Astrocyte (in vitro differentiated cells and primary cell): ENCODE measurements at regions not wholly inside any gene's neighbourhood (a gene's known extent, or its start where the extent isn't known, plus 50 kb on each side); places are given as distances from the start of the nearest gene placed in this dataset.

Experiments used
- DNase-seq: peaks from one replicate; pipeline ENCODE4 v3.0.0-alpha.2; 2010; ENCODE audit warnings: low read depth
- FAIRE-seq: peaks from 2 replicates; lab custom pipeline; 2011; peaks lifted over from hg19 to GRCh38; lab: Jason Lieb, UNC
- H2AFZ ChIP-seq: 2 replicates; pipeline ENCODE4 v1.6.0; 2012; ENCODE audit warnings: low read depth, low read length, inconsistent platforms
- H3K27ac ChIP-seq: 2 replicates; pipeline ENCODE4 v1.5.1; 2011; ENCODE audit warnings: low read depth, low read length, inconsistent platforms
- H3K27me3 ChIP-seq: 2 replicates; pipeline ENCODE4 v1.6.0; 2011; ENCODE audit warnings: low read length, inconsistent platforms; ENCODE audit not compliant: insufficient read depth
- H3K36me3 ChIP-seq: 2 replicates; pipeline ENCODE4 v1.5.1; 2011; ENCODE audit warnings: low read length, inconsistent platforms; ENCODE audit not compliant: insufficient read depth
- H3K4me1 ChIP-seq: 2 replicates; pipeline ENCODE4 v1.5.1; 2011; ENCODE audit warnings: low read length, inconsistent platforms; ENCODE audit not compliant: insufficient read depth
- H3K4me2 ChIP-seq: 2 replicates; pipeline ENCODE4 v1.6.0; 2012; ENCODE audit warnings: low read length, inconsistent platforms
- H3K4me3 ChIP-seq: 2 replicates; pipeline ENCODE4 v1.5.1; 2011; ENCODE audit warnings: low read depth, mild to moderate bottlenecking, low read length, inconsistent platforms; ENCODE audit not compliant: insufficient read depth
- H3K79me2 ChIP-seq: 2 replicates; pipeline ENCODE4 v1.6.0; 2012; ENCODE audit warnings: mild to moderate bottlenecking, low read length, inconsistent platforms; ENCODE audit not compliant: insufficient read depth
- H3K9ac ChIP-seq: 2 replicates; pipeline ENCODE4 v1.6.0; 2012; ENCODE audit warnings: mild to moderate bottlenecking, low read length, inconsistent platforms
- H3K9me3 ChIP-seq: 2 replicates; pipeline ENCODE4 v1.5.1; 2012; ENCODE audit warnings: low read depth, mild to moderate bottlenecking, low read length, inconsistent platforms; ENCODE audit not compliant: insufficient read depth
- H4K20me1 ChIP-seq: 2 replicates; pipeline ENCODE4 v1.6.0; 2012; ENCODE audit warnings: low read length, inconsistent platforms; ENCODE audit not compliant: insufficient read depth
- H3K27ac Mint-ChIP-seq: one replicate; pipeline ENCODE4 v1.8.0; 2021; ENCODE audit warnings: mild to moderate bottlenecking, mixed read lengths; ENCODE audit not compliant: unreplicated experiment
- H3K27me3 Mint-ChIP-seq: one replicate; pipeline ENCODE4 v1.8.0; 2021; ENCODE audit warnings: low read depth, mixed read lengths; ENCODE audit not compliant: unreplicated experiment
- H3K36me3 Mint-ChIP-seq: one replicate; pipeline ENCODE4 v1.8.0; 2021; ENCODE audit warnings: low read depth, mixed read lengths; ENCODE audit not compliant: unreplicated experiment
- H3K4me1 Mint-ChIP-seq: one replicate; pipeline ENCODE4 v1.8.0; 2021; ENCODE audit warnings: low read depth, mixed read lengths; ENCODE audit not compliant: unreplicated experiment
- H3K4me3 Mint-ChIP-seq: one replicate; pipeline ENCODE4 v1.8.0; 2021; ENCODE audit warnings: mild to moderate bottlenecking, moderate library complexity, mixed read lengths; ENCODE audit not compliant: unreplicated experiment
- H3K9me3 Mint-ChIP-seq: one replicate; pipeline ENCODE4 v1.8.0; 2021; ENCODE audit warnings: mild to moderate bottlenecking, mixed read lengths; ENCODE audit not compliant: unreplicated experiment
- EZH2 ChIP-seq: IDR thresholded peaks from 2 replicates; pipeline ENCODE4 v1.6.1; 2012; ENCODE audit warnings: mild to moderate bottlenecking, low read length, inconsistent platforms; ENCODE audit not compliant: insufficient read depth
- TF ChIP-seq, protein P1 (sequence below): IDR thresholded peaks from 2 replicates; pipeline ENCODE4 v1.5.1; 2011; ENCODE audit warnings: low read depth, mild to moderate bottlenecking, inconsistent platforms, low read length, moderate library complexity; ENCODE audit not compliant: insufficient read depth

DNA sequence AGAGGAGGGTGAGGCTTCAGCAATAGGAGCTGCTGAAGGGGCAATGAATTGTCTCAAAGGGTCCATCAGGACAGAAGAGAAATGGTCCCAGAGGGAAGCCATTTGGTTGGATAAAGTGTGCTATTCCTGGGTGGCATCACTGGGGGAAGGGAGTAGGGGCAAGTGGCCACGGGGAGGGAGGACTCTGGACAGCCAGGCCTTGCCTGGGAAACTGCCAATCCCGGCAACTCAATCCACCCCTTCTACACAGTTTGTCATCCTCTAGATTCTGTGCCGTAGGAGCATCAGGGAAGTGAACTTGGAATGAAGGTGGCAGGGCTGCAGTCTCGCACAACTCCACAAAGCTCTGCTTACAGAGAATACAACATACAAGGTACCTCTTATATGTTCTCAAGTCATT lies 59.5 kb upstream of the RIPOR2 start:
- H3K79me2 ChIP-seq = no peaks in the 10 kb centered on the region
- H3K27ac Mint-ChIP-seq = no peak overlapping the region
- no peak overlapping the region for H3K4me3 Mint-ChIP-seq
- H3K4me1 Mint-ChIP-seq = peaks cover 7% of the 10 kb centered on the region
- no peak overlapping the region for H3K4me3 ChIP-seq
- DNase-seq (no peak), FAIRE-seq (no peak)
- no peak for TF ChIP-seq EZH2
- TF ChIP-seq, protein P1, sequence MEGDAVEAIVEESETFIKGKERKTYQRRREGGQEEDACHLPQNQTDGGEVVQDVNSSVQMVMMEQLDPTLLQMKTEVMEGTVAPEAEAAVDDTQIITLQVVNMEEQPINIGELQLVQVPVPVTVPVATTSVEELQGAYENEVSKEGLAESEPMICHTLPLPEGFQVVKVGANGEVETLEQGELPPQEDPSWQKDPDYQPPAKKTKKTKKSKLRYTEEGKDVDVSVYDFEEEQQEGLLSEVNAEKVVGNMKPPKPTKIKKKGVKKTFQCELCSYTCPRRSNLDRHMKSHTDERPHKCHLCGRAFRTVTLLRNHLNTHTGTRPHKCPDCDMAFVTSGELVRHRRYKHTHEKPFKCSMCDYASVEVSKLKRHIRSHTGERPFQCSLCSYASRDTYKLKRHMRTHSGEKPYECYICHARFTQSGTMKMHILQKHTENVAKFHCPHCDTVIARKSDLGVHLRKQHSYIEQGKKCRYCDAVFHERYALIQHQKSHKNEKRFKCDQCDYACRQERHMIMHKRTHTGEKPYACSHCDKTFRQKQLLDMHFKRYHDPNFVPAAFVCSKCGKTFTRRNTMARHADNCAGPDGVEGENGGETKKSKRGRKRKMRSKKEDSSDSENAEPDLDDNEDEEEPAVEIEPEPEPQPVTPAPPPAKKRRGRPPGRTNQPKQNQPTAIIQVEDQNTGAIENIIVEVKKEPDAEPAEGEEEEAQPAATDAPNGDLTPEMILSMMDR = no peak
- no peaks in the 10 kb centered on the region for H3K9me3 ChIP-seq
- H2AFZ ChIP-seq = no peak overlapping the region
- no peak overlapping the region for H3K4me2 ChIP-seq
- H3K27ac ChIP-seq = no peak overlapping the region
- H3K9ac ChIP-seq = no peak overlapping the region
- no peaks in the 10 kb centered on the region for H4K20me1 ChIP-seq
- no peaks in the 10 kb centered on the region for H3K27me3 ChIP-seq
- no peaks in the 10 kb centered on the region for H3K36me3 ChIP-seq
- no peaks in the 10 kb centered on the region for H3K4me1 ChIP-seq
- peaks cover 7% of the 10 kb centered on the region for H3K9me3 Mint-ChIP-seq
- H3K27me3 Mint-ChIP-seq = no peaks in the 10 kb centered on the region
- H3K36me3 Mint-ChIP-seq = no peaks in the 10 kb centered on the region

DNA sequence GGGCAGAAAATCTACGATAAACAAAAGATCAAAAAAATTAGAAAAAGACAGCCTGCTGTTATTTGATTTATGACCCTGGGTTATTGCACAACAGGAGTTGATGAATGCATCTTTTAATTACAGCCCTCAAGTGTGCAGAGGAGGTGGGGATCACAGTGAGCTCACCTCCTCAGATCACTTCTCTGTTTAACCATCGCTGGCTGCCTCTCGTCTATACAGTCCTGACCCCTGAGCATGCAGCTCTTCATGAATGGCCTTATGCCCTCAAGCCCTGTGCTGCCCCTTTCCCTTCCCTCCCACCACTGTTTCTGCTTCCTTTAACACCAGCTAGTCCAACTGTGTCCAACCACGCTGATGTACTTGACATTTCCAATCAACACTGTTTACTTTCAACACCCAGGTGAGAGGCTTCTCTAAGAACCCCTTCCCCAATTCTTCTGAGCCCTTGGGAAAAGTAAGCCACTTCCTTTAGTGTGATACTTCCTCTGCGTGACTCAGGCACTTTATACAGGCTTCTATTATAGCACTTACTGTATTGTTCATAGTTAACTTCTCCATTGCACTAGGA lies 60.6 kb upstream of the RIPOR2 start:
- no peaks in the 10 kb centered on the region for H3K27me3 Mint-ChIP-seq
- no peak for DNase-seq
- no peak overlapping the region for H3K4me3 Mint-ChIP-seq
- H3K4me2 ChIP-seq = no peak overlapping the region
- H3K4me1 ChIP-seq = no peaks in the 10 kb centered on the region
- H3K4me1 Mint-ChIP-seq = no peaks in the 10 kb centered on the region
- H3K27ac ChIP-seq = no peak overlapping the region
- FAIRE-seq = no peak
- H3K9me3 ChIP-seq = no peaks in the 10 kb centered on the region
- no peak overlapping the region for H3K4me3 ChIP-seq
- peaks cover 7% of the 10 kb centered on the region for H3K9me3 Mint-ChIP-seq
- no peaks in the 10 kb centered on the region for H3K27me3 ChIP-seq
- H2AFZ ChIP-seq = no peak overlapping the region
- no peaks in the 10 kb centered on the region for H3K79me2 ChIP-seq
- H3K36me3 ChIP-seq = no peaks in the 10 kb centered on the region
- H3K9ac ChIP-seq = no peak overlapping the region
- no peaks in the 10 kb centered on the region for H4K20me1 ChIP-seq
- H3K36me3 Mint-ChIP-seq = no peaks in the 10 kb centered on the region
- H3K27ac Mint-ChIP-seq = no peak overlapping the region
- no peak for TF ChIP-seq EZH2
- TF ChIP-seq, protein P1 = no peak

DNA sequence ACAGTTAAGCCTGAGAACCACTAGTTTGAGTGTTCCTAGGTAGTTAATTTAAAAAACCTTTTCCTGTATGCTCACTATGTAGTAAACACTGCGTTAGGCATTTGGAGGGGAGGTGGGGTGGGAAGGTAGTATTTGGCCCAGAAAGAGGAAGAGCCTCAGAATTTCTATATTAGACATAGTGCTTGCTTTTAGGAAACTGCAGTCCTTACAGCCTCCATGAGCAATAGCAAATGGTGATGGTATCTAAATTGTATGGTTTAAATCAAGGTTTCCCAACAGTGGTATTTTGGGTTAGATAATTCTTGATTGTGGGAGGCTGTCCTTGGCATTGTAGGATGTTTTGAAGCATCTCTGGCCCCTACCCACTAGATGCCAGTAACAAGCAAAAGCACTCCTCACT lies 61.5 kb upstream of the RIPOR2 start:
- Histone ChIP-seq H3K4me3 (no peak overlapping the region), H3K36me3 (no peaks in the 10 kb centered on the region), H3K27ac (no peak overlapping the region), H3K9me3 (no peaks in the 10 kb centered on the region), H3K4me2 (no peak overlapping the region), H2AFZ (no peak overlapping the region), H3K27me3 (no peaks in the 10 kb centered on the region), H3K9ac (no peak overlapping the region), H3K4me1 (no peaks in the 10 kb centered on the region), H3K79me2 (no peaks in the 10 kb centered on the region), H4K20me1 (no peaks in the 10 kb centered on the region)
- Mint-ChIP-seq H3K4me1 (no peaks in the 10 kb centered on the region), H3K4me3 (no peak overlapping the region), H3K36me3 (no peaks in the 10 kb centered on the region), H3K27me3 (no peaks in the 10 kb centered on the region), H3K27ac (no peak overlapping the region), H3K9me3 (peaks cover 7% of the 10 kb centered on the region)
- no peak for TF ChIP-seq EZH2
- TF ChIP-seq, protein P1 = no peak
- DNase-seq = no peak
- FAIRE-seq = no peak
